DND-41 (cell line): ENCODE measurements at regions not wholly inside any gene's neighbourhood (a gene's known extent, or its start where the extent isn't known, plus 50 kb on each side); places are given as distances from the start of the nearest gene placed in this dataset.

Source experiments
- ATAC-seq: fragments of 200-7000 bp; cut with Tn5 transposase; 3 replicates; pipeline ENCODE4 v1.9.1; 2021; ENCODE audit warnings: low read depth; ENCODE audit not compliant: insufficient read depth
- DNase-seq: peaks from one replicate; pipeline ENCODE4 v3.0.0-alpha.2; 2020
- H2AFZ ChIP-seq: 2 replicates; pipeline ENCODE4 v1.6.0; 2012; ENCODE audit warnings: low read depth, low read length
- H3K27ac ChIP-seq: 2 replicates; pipeline ENCODE4 v1.5.1; 2012; ENCODE audit warnings: low read length, inconsistent platforms
- H3K27me3 ChIP-seq: fragments of 200-600 bp; sonication (generic); 2 replicates; pipeline ENCODE4 v1.6.0; 2012; ENCODE audit warnings: low read length, mild to moderate bottlenecking, inconsistent platforms; ENCODE audit not compliant: insufficient read depth, poor library complexity
- H3K36me3 ChIP-seq: 2 replicates; pipeline ENCODE4 v1.5.1; 2012; ENCODE audit warnings: low read length, inconsistent platforms; ENCODE audit not compliant: insufficient read depth
- H3K4me1 ChIP-seq: 2 replicates; pipeline ENCODE4 v1.5.1; 2012; ENCODE audit warnings: mild to moderate bottlenecking, low read length; ENCODE audit not compliant: insufficient read depth
- H3K4me2 ChIP-seq: 2 replicates; pipeline ENCODE4 v1.6.0; 2012; ENCODE audit warnings: mild to moderate bottlenecking, moderate library complexity, low read length, inconsistent platforms; ENCODE audit not compliant: insufficient read depth
- H3K4me3 ChIP-seq, 2 experiments: fragments of 200-600 bp in 1 of 2; shearing (Covaris generic) in 1 of 2; 2 replicates each; pipeline ENCODE4 v1.5.1; 2012 to 2016; ENCODE audit warnings: inconsistent platforms in 2 of 2, low read length in 2 of 2, mild to moderate bottlenecking in 2 of 2, low read depth in 1 of 2, moderate library complexity in 1 of 2
- H3K79me2 ChIP-seq: 2 replicates; pipeline ENCODE4 v1.6.0; 2012; ENCODE audit warnings: low read length, inconsistent platforms; ENCODE audit not compliant: insufficient read depth
- H3K9ac ChIP-seq: 2 replicates; pipeline ENCODE4 v1.6.0; 2012; ENCODE audit warnings: low read depth, mild to moderate bottlenecking, inconsistent platforms, low read length, moderate library complexity
- H3K9me3 ChIP-seq: 2 replicates; pipeline ENCODE4 v1.5.1; 2012; ENCODE audit warnings: low read length, moderate library complexity, mild to moderate bottlenecking, inconsistent platforms; ENCODE audit not compliant: insufficient read depth, severe bottlenecking
- H4K20me1 ChIP-seq: 2 replicates; pipeline ENCODE4 v1.6.0; 2012; ENCODE audit warnings: low read length; ENCODE audit not compliant: insufficient read depth
- EZH2 ChIP-seq: IDR thresholded peaks from 3 replicates; pipeline ENCODE4 v1.6.1; 2012; ENCODE audit warnings: borderline replicate concordance, low read depth, mild to moderate bottlenecking, moderate library complexity, low read length, inconsistent platforms; ENCODE audit not compliant: severe bottlenecking
- TF ChIP-seq, protein P1 (sequence below): IDR thresholded peaks from 2 replicates; pipeline ENCODE4 v1.5.1; 2012; ENCODE audit warnings: borderline replicate concordance, low read length, moderate library complexity, mild to moderate bottlenecking; ENCODE audit not compliant: poor library complexity, severe bottlenecking; ENCODE audit errors: extremely low read depth

DNA sequence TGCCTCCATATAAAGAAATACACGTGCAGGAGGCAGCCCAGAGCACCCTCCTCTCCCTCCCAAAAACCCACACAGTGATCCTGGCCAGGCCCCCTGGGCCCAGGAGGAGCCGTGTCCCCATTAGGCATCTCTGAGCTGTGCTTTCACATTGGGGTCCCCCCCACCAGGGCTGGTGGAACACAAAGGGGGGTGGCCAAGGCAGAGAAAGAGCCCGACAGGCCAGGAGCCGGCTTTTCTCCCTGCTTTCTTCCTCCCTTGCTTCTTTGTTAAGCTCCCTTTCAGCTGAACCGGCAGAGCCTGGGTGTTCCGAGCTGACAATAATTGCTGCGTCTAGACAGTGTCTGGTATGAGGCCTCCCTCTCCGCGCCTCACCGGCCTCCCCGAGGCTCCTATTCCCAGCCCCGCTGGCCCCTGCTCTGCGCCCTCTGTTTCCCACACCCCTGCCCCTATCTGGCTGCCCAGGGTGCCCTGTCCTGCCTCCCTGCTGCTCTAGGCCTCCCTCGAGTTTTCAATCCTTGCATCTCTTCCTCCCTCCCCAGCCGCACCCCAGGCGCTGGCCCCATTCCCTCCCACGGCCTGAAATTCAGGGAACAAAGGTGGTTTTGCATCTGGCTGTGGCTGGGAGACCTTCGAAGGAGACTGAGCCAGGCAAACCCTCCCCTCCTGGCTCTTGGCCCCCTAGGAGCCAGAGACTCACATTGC, 120.6 kb downstream of the C9orf50 start:
- no peak for TF ChIP-seq EZH2
- TF ChIP-seq, protein P1, sequence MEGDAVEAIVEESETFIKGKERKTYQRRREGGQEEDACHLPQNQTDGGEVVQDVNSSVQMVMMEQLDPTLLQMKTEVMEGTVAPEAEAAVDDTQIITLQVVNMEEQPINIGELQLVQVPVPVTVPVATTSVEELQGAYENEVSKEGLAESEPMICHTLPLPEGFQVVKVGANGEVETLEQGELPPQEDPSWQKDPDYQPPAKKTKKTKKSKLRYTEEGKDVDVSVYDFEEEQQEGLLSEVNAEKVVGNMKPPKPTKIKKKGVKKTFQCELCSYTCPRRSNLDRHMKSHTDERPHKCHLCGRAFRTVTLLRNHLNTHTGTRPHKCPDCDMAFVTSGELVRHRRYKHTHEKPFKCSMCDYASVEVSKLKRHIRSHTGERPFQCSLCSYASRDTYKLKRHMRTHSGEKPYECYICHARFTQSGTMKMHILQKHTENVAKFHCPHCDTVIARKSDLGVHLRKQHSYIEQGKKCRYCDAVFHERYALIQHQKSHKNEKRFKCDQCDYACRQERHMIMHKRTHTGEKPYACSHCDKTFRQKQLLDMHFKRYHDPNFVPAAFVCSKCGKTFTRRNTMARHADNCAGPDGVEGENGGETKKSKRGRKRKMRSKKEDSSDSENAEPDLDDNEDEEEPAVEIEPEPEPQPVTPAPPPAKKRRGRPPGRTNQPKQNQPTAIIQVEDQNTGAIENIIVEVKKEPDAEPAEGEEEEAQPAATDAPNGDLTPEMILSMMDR: no peak
- peaks cover 7% of the 10 kb centered on the region; the same call in 1 of the 2 replicates for H4K20me1 ChIP-seq
- peaks cover 14% of the 10 kb centered on the region for H3K27me3 ChIP-seq
- no peaks in the 10 kb centered on the region for H3K9me3 ChIP-seq
- H3K9ac ChIP-seq: no peak overlapping the region
- no peak overlapping the region for H3K4me2 ChIP-seq
- no peaks in the 10 kb centered on the region for H3K36me3 ChIP-seq
- ATAC-seq (no peak), DNase-seq (no peak)
- no peak overlapping the region for H3K27ac ChIP-seq
- H3K4me3 ChIP-seq: no peak overlapping the region
- H3K79me2 ChIP-seq: no peaks in the 10 kb centered on the region
- peaks cover 19% of the 10 kb centered on the region for H3K4me1 ChIP-seq
- H2AFZ ChIP-seq: no peak overlapping the region

DNA sequence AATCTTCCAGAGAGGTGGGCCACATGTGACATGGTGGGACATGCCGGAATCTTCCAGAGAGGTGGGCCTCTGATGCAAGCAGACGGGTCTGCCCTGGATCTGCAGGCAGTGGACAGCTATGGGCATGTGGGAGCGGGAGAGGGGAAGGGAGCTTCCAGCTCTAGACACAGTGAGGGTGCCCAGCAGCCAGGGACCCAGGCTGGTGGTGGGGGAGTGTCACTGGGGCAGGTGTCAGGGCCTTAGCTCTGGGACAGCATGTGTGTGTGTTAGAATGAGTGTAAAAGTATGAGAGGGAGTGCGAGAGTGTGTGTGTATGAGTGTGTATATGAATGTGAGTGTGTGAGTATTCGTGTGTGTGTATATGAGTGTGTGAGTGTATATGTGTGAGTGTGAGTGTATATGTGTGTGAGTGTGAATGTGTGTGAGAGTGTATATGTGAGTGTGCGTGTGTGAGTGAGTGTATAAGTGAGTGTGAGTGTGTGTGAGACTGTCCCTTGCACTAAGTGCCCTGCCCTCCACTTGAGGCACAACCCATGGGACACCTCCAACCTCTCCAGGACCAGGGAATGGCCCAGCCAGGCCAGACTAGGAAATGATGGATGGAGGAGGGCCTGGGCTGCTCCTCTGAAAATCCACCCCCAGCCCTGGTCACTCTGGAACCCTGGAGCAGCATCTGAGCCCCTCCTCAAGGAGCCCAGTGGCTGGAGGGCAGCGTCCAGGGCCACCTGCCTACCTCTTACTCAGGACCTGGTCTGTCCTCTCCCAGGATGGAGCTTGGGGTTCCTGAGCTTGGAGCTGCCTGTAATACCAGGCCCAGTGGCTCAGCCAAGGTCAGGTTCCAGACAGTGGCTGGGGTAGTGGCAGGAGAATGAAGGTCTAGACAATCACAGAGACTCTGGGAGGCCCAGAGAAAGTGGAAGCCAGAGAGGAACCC, 122.2 kb downstream of the C9orf50 start:
- Histone ChIP-seq H3K9ac (no peak overlapping the region), H3K4me2 (no peak overlapping the region), H3K4me3 (no peak overlapping the region), H3K27me3 (peaks cover 15% of the 10 kb centered on the region), H3K9me3 (no peaks in the 10 kb centered on the region), H3K36me3 (no peaks in the 10 kb centered on the region), H3K4me1 (peaks cover 19% of the 10 kb centered on the region), H3K79me2 (no peaks in the 10 kb centered on the region), H2AFZ (no peak overlapping the region), H4K20me1 (peaks cover 7% of the 10 kb centered on the region; the same call in 1 of the 2 replicates), H3K27ac (no peak overlapping the region)
- TF ChIP-seq EZH2: no peak
- TF ChIP-seq, protein P1: no peak
- no peak for DNase-seq
- ATAC-seq: no peak

DNA sequence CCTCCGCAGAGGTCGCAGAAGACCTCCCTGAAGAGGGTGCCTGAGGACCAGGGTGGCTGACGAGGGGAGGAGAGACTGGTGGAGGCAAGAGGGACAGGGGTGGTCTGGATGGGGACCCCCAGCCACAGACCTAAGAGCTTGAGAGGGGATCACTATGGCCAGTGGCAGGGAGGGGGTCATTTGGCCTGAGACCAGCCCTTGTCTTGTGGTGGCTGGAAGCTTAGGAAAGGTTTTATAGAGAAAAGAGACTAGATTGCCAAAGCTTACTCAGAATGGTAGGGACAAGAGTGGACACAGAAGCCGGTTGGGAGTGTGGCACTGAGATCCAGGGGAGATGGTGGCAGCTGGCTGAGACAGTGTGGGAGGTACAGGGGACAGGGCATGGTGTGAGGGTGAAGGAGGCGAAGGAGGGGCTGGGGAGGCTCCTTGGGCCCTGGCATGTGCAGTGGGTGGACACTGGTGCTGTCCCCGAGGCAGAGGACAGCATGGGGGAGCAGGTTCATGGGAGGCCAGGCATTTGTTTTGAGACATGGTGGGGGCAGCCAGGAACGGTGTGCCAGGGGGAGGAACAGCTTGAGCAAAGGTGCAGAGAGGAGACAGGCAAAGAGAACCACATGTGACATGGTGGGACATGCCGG, 123.0 kb downstream of the C9orf50 start:
- H3K9ac ChIP-seq: no peak overlapping the region
- no peak overlapping the region for H3K4me2 ChIP-seq
- no peak overlapping the region for H3K4me3 ChIP-seq
- H3K79me2 ChIP-seq: no peaks in the 10 kb centered on the region
- TF ChIP-seq EZH2: no peak
- TF ChIP-seq, protein P1: no peak
- H3K9me3 ChIP-seq: no peaks in the 10 kb centered on the region
- peaks cover 15% of the 10 kb centered on the region for H3K27me3 ChIP-seq
- DNase-seq (no peak), ATAC-seq (no peak)
- H3K27ac ChIP-seq: no peak overlapping the region
- no peak overlapping the region for H2AFZ ChIP-seq
- H4K20me1 ChIP-seq: peaks cover 7% of the 10 kb centered on the region; the same call in 1 of the 2 replicates
- peaks cover 19% of the 10 kb centered on the region for H3K4me1 ChIP-seq
- no peaks in the 10 kb centered on the region for H3K36me3 ChIP-seq
